IgD-negative memory B cell (primary cell): ENCODE measurements at regions not wholly inside any gene's neighbourhood (a gene's known extent, or its start where the extent isn't known, plus 50 kb on each side); places are given as distances from the start of the nearest gene placed in this dataset.

Experiments
- H3K27ac Mint-ChIP-seq, 3 donors: one replicate each; pipeline ENCODE4 v1.8.0; 2020 to 2022; ENCODE audit warnings: mild to moderate bottlenecking in 3 of 3, mixed read lengths in 3 of 3, moderate library complexity in 1 of 3
- H3K27me3 Mint-ChIP-seq: one replicate; pipeline ENCODE4 v1.8.0; 2021; ENCODE audit warnings: mixed read lengths
- H3K36me3 Mint-ChIP-seq: one replicate; pipeline ENCODE4 v1.8.0; 2020; ENCODE audit warnings: mild to moderate bottlenecking, mixed read lengths
- H3K4me1 Mint-ChIP-seq, 3 donors: one replicate each; pipeline ENCODE4 v1.8.0; 2020 to 2022; ENCODE audit warnings: mixed read lengths in 3 of 3, mild to moderate bottlenecking in 1 of 3
- H3K4me3 Mint-ChIP-seq, 4 donors: one replicate each; pipeline ENCODE4 v1.8.0; 2020 to 2022; ENCODE audit warnings: mild to moderate bottlenecking in 4 of 4, mixed read lengths in 4 of 4, moderate library complexity in 3 of 4
- H3K9me3 Mint-ChIP-seq, 3 donors: one replicate each; pipeline ENCODE4 v1.8.0; 2020 to 2021; ENCODE audit warnings: mixed read lengths in 3 of 3, mild to moderate bottlenecking in 1 of 3

- Mint-ChIP-seq H3K9me3 (peaks cover 0 to 5% (median 5%) of the 10 kb centered on the region in 3 donors), H3K4me1 (no peaks in the 10 kb centered on the region), H3K27ac (no peak overlapping the region), H3K36me3 (no peaks in the 10 kb centered on the region), H3K27me3 (peaks cover 13% of the 10 kb centered on the region), H3K4me3 (no peak overlapping the region)
Observed at GRCh38 chr10:6751363-6751762, 171.3 kb upstream of the PRKCQ start.

GRCh38 chr10:6748981-6749635, 169.0 kb upstream of the PRKCQ start:
- no peak overlapping the region for H3K4me3 Mint-ChIP-seq
- H3K27ac Mint-ChIP-seq, result no peak overlapping the region
- no peaks in the 10 kb centered on the region for H3K4me1 Mint-ChIP-seq
- H3K27me3 Mint-ChIP-seq, result peaks cover 11% of the 10 kb centered on the region
- H3K9me3 Mint-ChIP-seq, result peaks cover under 1 to 5% (median 3%) of the 10 kb centered on the region in 3 donors
- no peaks in the 10 kb centered on the region for H3K36me3 Mint-ChIP-seq

GRCh38 chr10:6748029-6748428, 168.0 kb upstream of the PRKCQ start:
- Mint-ChIP-seq H3K9me3 (peaks cover 3 to 5% (median 3%) of the 10 kb centered on the region in 3 donors), H3K27ac (no peak overlapping the region), H3K27me3 (peaks cover 11% of the 10 kb centered on the region), H3K36me3 (no peaks in the 10 kb centered on the region), H3K4me1 (no peaks in the 10 kb centered on the region), H3K4me3 (no peak overlapping the region)

- Mint-ChIP-seq H3K27me3 (peaks cover 14% of the 10 kb centered on the region), H3K4me3 (no peak overlapping the region), H3K36me3 (no peaks in the 10 kb centered on the region), H3K27ac (no peak overlapping the region), H3K4me1 (no peaks in the 10 kb centered on the region), H3K9me3 (peaks cover 3 to 5% (median 3%) of the 10 kb centered on the region in 3 donors)
Observed at GRCh38 chr10:6746782-6747181, 166.7 kb upstream of the PRKCQ start.

DNA sequence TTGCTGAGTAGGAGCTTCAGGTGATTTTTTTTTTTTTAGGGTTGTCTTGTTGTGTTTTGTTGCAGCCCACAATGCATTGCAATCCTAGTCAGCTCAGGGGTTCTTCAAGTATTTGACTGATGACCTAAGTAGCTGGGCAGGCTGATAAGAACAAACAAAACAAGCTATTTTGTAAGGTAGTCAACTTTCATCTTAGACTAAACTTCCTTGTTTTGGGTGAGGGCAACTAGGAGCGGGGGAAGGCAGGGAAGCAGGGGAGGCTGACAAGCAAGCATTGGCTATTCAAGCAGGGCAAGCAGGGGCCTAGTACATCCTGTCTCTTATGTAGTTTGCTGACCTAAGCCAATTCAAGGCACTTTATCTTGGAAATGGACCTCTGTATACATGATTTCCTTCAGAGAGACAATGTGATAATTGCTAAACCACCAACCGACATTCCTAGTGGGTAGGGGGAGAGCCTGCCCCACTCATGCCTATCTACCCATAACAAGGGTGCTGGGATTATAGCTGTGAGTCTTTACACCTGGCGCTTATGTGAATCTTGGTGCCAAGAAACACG, 163.3 kb upstream of the PRKCQ start:
- Mint-ChIP-seq H3K4me1 (no peaks in the 10 kb centered on the region), H3K4me3 (no peak overlapping the region), H3K27ac (no peak overlapping the region), H3K9me3 (peaks cover 0 to 3% (median 0%) of the 10 kb centered on the region in 3 donors), H3K36me3 (no peaks in the 10 kb centered on the region), H3K27me3 (peaks cover 10% of the 10 kb centered on the region)

DNA sequence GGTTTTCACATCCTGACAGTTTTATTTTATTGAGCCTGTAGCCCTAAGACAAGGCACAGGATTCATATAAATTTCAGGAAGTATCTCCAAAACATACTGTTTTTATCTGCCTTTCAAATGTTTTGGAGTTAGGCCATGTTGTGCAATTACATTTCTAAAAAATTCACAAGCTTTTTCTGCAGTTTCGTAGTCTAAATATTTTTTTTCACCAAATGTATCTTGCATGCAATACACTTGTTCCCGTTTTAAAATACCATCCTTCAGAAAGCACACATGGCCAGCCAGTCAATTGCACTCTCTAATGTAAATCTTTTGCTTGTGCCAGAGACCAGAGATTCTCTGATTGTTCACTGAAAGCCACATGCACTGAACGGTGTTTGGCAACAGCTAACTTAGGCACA, 161.5 kb upstream of the PRKCQ start:
- Mint-ChIP-seq H3K27me3 (peaks cover 7% of the 10 kb centered on the region), H3K9me3 (peaks cover 0 to 3% (median 0%) of the 10 kb centered on the region in 3 donors), H3K27ac (no peak overlapping the region), H3K4me1 (no peaks in the 10 kb centered on the region), H3K36me3 (no peaks in the 10 kb centered on the region), H3K4me3 (no peak overlapping the region)

GRCh38 chr10:6739530-6740174, 159.6 kb upstream of the PRKCQ start:
- no peaks in the 10 kb centered on the region for H3K4me1 Mint-ChIP-seq
- H3K9me3 Mint-ChIP-seq, result peaks cover 0 to 3% (median 0%) of the 10 kb centered on the region in 3 donors
- H3K4me3 Mint-ChIP-seq, result no peak overlapping the region
- H3K27ac Mint-ChIP-seq, result no peak overlapping the region
- H3K36me3 Mint-ChIP-seq, result no peaks in the 10 kb centered on the region
- H3K27me3 Mint-ChIP-seq, result peaks cover 7% of the 10 kb centered on the region

- H3K9me3 Mint-ChIP-seq, result peaks cover 0 to 4% (median 0%) of the 10 kb centered on the region in 3 donors
- no peaks in the 10 kb centered on the region for H3K36me3 Mint-ChIP-seq
- H3K27me3 Mint-ChIP-seq, result peaks cover 8% of the 10 kb centered on the region
- H3K4me3 Mint-ChIP-seq, result no peak overlapping the region
- no peaks in the 10 kb centered on the region for H3K4me1 Mint-ChIP-seq
- H3K27ac Mint-ChIP-seq, result no peak overlapping the region
Observed at GRCh38 chr10:6738112-6738768, 158.2 kb upstream of the PRKCQ start.

DNA sequence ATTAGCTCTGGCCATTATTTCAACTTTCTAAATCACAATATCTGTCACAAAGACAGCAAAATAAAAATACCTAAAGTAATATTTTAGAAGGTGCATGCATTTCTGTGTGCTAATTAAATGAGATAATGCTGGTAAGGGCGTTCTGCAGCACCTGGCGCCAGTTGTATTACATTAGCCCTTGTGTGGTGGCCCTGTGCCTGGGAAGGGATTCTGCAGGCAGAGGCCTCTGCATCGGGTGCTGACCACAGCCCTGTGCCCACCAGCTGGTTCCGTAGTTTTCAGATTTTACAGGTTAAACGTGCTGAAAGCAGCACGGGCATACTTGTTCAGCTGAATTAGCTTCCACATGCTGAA, 157.7 kb upstream of the PRKCQ start:
- peaks cover 7% of the 10 kb centered on the region for H3K27me3 Mint-ChIP-seq
- peaks cover 0 to 4% (median 0%) of the 10 kb centered on the region in 3 donors for H3K9me3 Mint-ChIP-seq

GRCh38 chr10:6737080-6737641, 157.1 kb upstream of the PRKCQ start:
- Mint-ChIP-seq H3K4me1 (no peaks in the 10 kb centered on the region), H3K4me3 (no peak overlapping the region), H3K9me3 (peaks cover 0 to 4% (median 0%) of the 10 kb centered on the region in 3 donors), H3K36me3 (no peaks in the 10 kb centered on the region), H3K27me3 (peaks cover 6% of the 10 kb centered on the region), H3K27ac (no peak overlapping the region)

More for the DNA sequence above, 157.7 kb upstream of the PRKCQ start:
- Mint-ChIP-seq H3K36me3 (no peaks in the 10 kb centered on the region), H3K27ac (no peak overlapping the region), H3K4me3 (no peak overlapping the region), H3K4me1 (no peaks in the 10 kb centered on the region)

DNA sequence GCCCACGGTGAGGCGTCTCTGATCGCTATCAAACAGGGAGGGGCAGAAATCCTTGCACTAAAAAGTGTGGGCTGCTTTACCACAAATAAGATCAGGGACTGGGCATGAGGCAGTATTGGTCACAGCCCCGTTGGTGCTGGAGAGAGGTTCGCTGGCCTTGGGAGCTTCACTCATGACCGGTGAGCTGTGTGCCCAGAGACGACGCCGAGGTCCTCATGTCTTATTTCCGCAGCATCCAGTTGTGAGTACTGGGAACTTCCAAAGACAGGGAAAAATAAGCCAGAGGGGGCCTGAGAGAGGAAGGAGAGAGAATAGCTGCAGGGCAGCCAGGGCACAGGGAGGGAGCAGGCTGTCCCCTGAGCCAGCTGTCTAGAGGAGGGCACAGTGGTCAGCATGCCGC, 154.2 kb upstream of the PRKCQ start:
- Mint-ChIP-seq H3K4me1 (no peaks in the 10 kb centered on the region), H3K9me3 (peaks cover 0 to 4% (median 0%) of the 10 kb centered on the region in 3 donors), H3K27me3 (peaks cover 14% of the 10 kb centered on the region), H3K36me3 (no peaks in the 10 kb centered on the region), H3K27ac (no peak overlapping the region), H3K4me3 (no peak overlapping the region)

DNA sequence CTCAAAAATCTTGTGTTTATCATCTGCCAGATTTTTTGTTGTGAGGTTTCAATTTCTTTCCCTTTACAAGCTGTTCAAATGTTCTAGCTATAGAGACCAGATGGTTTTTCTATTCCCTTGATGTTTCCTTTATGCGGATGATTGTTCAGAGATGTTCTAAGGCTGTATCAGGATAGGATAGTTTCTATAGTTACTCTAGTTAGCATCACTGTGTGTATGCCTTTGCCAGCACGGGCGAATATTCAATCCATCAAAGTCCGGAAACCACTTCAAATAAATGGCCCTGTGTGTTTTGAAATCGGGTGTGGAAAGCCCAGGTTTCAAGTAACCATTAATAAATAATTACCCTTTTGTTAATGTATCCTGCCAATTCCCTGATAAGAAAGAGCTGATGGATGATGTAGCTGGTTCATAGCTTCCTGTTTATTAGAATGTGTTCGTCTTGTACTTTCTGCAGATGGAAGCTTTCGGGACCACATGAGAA, 149.8 kb upstream of the PRKCQ start:
- H3K4me1 Mint-ChIP-seq, result no peaks in the 10 kb centered on the region
- no peaks in the 10 kb centered on the region for H3K36me3 Mint-ChIP-seq
- H3K9me3 Mint-ChIP-seq, result peaks cover 0 to 4% (median 3%) of the 10 kb centered on the region in 3 donors
- H3K4me3 Mint-ChIP-seq, result no peak overlapping the region
- no peak overlapping the region for H3K27ac Mint-ChIP-seq
- peaks cover 24% of the 10 kb centered on the region for H3K27me3 Mint-ChIP-seq

GRCh38 chr10:6729071-6729774, 149.1 kb upstream of the PRKCQ start:
- Mint-ChIP-seq H3K36me3 (no peaks in the 10 kb centered on the region), H3K4me1 (no peaks in the 10 kb centered on the region), H3K27ac (no peak overlapping the region), H3K27me3 (peaks cover 26% of the 10 kb centered on the region), H3K9me3 (peaks cover 0 to 4% (median 3%) of the 10 kb centered on the region in 3 donors), H3K4me3 (no peak overlapping the region)

DNA sequence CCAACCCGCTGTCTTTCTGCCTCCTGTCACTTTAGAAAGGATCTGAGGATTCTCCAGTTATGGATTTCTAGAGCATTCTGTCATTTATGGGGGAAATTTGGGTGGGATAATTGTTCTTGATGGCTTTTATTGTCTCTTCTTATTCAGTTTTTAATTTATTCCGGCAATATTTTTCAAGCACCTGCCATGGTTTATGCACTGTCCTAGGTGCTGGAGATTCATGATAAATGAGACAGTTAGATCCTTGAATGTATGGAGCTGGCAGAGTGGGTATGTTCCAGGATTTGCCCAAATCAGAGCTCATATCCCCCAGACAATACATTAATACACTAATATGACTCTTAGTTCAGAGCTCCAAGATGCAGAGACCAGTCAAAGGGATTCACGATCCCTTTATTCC, 146.8 kb upstream of the PRKCQ start:
- peaks cover 26% of the 10 kb centered on the region for H3K27me3 Mint-ChIP-seq
- H3K9me3 Mint-ChIP-seq, result peaks cover 0 to 6% (median 0%) of the 10 kb centered on the region in 3 donors
- H3K36me3 Mint-ChIP-seq, result no peaks in the 10 kb centered on the region
- H3K4me1 Mint-ChIP-seq, result no peaks in the 10 kb centered on the region
- no peak overlapping the region for H3K27ac Mint-ChIP-seq
- H3K4me3 Mint-ChIP-seq, result no peak overlapping the region
